UCSD-AML1 (cell line): ENCODE measurements at regions not wholly inside any gene's neighbourhood (a gene's known extent, or its start where the extent isn't known, plus 50 kb on each side); places are given as distances from the start of the nearest gene placed in this dataset.
"Not testable (repeated sequence)": the region's sequence is repeated elsewhere in the genome, so short reads cannot be mapped to it uniquely, and the experiment has no call there.

Source experiments
- DNase-seq: peaks from one replicate; lab custom pipeline; 2025; ENCODE audit not compliant: unreplicated experiment; lab: John Stamatoyannopoulos, UW

GRCh38 chr12:127450826-127451225, 816.1 kb upstream of the TMEM132C start:
- no peak for DNase-seq

DNA sequence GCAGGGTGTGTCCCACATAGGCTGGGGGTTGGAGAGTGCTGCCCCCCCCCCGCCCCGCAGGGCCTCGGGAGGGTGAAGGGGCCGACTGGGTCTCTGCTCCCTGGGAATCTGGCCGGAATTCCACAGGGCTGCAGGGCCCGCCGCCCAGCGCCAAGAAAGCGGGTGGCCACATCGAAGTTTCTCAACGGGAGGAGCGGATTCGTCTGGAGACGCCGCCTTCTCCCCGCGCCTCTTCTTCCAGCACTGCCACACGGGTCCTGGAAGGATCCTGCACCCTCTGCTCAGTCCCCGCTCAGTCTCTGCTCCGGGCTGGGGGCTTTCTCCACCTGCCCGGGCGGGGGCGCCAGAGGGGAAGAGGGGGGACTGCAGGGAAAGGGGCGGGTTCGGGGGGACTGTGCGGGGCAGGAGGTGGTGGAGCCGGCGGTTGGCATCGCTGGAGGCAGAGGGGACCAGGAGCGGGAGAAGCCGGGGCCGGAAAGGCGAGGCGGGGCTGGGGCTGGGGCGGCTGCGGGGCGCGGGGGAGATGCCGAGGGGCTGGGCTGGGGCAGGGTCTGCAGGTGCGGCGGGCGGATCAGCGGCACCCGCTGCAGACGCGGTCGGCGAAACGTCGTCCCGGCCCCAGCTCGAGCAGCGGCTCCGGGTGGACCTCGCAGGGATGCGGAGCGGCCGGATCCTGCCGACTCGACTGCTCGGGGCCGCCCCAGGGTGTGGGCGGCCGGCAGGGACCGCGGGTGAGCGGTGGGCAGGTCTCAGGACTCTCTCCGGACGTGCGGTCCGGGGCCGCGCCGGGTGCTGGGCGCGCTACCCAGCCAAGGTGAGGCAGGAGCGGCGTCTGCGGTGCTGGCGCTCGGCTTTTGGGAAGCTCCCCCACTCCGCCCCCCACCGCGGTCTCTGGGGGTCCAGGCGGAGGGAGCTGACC, 811.4 kb upstream of the TMEM132C start:
- no peak for DNase-seq

- no peak for DNase-seq
These were observed 809.2 kb upstream of the TMEM132C start for GRCh38 chr12:127457726-127458125.

DNA sequence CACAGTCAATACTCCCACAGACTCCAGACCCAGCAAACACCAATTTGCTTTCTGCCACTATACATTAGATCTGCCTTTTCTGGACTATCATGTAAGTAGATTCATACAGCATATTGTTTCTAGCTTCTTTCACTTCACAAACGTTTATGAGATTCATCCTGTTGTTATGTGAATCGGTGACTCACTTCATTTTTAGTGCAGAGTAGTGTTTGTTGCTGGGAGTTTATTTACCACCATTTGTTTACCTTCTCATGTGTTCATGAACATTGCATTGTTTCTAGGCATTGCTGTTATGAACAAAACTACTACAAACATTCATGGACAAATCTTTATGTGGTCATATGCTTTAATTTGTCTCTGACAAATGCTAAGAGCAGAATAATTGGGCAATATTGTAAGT, 807.8 kb upstream of the TMEM132C start:
- no peak for DNase-seq

DNA sequence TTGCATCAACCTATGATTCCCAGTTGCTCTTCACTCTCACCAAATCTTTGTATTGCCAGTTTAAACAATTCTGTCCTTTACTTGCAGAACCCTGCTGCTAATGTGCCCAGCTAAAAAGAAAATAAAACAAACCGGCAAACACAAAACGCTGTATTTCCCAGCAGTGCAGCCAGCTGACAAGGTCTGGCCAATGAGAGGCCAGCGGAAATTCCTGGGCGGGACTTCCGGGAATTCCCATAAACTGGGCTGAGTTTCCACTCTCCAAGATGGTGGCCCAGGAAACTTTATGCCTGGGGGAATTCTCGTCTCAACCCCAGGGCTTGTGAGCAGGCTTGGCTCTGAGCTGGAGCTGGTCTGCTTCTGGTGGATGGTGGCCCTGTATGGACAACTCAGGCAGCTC, 807.3 kb upstream of the TMEM132C start:
- DNase-seq = no peak

GRCh38 chr12:127463237-127463636, 803.7 kb upstream of the TMEM132C start:
- DNase-seq = no peak

- no peak for DNase-seq
These were observed 797.6 kb upstream of the TMEM132C start for GRCh38 chr12:127469331-127469730.

DNA sequence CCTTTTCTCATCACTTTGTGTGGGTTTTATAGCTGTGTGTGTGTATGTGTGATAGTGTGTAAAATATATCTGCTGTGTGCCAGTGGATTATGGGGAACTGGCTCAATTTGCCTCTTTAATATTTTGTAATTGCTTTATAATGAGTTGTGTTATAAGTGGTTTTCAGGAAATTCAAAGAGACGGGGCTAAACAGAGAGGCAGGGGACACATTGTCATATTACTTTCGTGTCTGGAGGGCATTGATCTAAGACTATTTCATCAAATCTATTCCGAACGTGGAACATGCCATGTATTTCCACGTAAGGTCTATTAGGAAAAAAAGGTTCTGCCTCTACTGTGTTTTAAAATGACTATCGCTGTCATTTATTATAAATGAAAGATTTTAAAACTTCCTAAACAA, 793.2 kb upstream of the TMEM132C start:
- no peak for DNase-seq

DNA sequence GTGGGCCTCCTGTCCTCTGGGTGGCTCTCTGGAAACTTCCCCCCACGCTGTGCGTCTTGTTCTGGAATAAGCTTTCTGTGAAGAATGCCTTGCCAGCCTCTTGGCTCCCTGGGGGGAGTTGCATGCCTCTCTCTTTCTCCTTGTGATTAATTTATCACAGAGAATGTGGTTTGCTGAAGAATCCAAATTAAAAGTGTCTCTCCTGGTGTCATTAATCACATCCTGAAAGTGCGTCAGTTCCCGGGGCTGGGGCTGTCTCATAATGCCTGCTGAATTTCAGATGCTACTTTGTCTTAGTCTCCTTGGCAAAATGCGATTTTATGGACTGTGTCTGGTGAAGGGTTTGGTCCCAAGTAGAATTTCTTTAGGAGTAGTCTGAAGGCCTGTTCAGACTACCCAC, 787.7 kb upstream of the TMEM132C start:
- no peak for DNase-seq

DNA sequence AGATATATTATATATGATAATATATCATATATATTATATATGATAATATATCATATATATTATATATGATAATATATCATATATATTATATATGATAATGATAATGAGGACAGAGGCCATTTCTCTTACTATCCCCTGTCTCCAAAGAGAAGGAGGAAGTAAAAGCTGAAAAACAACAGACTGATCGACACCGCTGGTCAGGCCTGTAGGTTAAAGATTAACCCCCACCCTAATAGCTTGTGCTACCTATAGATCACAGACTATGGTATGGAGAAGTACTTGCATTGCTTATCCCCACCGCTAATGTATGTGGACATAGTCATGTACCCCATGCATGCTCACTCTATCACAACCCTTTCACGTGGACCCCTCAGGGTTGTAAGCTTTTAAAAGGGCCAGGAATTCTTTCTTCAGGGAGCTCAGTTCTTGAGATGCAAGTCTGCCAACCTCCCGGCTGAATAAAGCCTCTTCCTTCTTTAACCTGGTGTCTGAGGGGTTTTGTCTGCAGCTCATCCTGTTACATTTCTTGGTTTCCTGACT, 786.1 kb upstream of the TMEM132C start:
- no peak for DNase-seq

DNA sequence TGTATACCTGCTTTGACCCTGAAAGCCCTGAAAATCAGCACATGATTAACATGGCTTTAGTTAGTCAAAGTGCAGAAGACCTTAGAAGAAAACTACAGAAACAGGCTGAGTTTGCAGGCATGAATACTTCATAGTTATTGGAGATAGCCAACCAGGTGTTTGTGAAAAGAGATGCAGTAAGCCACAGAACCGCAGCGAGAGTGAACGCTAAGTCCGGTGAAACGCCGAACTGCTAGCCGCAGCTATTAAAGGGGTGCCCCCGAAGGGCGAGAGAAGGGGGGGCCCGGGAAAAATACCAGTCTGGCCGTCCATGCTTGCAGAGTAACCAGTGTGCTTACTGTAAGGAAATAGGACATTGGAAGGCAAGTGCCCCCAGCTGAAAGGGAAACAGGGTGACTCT, 784.0 kb upstream of the TMEM132C start:
- no peak for DNase-seq

DNA sequence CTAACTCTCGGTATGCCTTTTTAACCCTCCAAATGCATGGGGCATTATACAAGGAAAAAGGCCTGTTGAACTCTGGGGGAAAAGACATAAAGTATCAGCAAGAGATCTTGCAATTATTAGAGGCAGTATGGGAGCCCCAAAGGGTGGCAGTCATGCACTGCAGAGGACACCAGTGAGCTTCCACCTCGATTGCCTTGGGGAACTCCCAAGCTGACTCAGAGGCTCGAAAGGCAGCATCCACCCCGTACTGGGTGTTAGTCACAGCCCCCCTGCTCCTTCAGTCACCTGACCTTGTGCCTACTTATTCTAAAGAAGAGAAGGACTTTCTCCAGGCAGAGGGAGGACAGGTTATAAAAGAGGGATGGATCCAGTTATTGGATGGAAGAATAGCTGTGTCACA, 781.4 kb upstream of the TMEM132C start:
- no peak for DNase-seq

DNA sequence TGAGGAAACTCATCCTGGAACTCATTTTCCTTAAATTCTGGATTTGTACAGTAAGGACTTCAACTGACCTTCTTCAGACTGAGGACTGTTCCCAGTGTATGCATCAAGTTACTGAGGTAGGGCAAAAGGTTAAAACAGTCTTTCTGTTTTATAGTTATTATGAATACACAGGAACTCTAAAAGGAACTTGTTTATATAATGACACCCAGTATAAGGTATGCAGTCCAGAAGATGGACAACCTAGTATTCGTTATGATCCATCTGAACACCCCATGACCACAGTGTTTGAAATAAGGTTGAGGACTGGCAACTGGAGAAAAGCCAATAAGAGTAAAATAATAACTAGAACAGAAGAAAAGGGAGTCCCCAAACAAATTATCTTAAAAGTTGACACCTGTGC, 779.9 kb upstream of the TMEM132C start:
- no peak for DNase-seq

- DNase-seq = no peak
These were observed 777.9 kb upstream of the TMEM132C start for GRCh38 chr12:127489061-127489460.

GRCh38 chr12:127494961-127495915, 771.7 kb upstream of the TMEM132C start:
- DNase-seq = no peak

- DNase-seq = no peak
These were observed 770.7 kb upstream of the TMEM132C start for GRCh38 chr12:127496255-127496654.

- no peak for DNase-seq
These were observed 766.4 kb upstream of the TMEM132C start for GRCh38 chr12:127500512-127501035.

- no peak for DNase-seq
These were observed 765.1 kb upstream of the TMEM132C start for GRCh38 chr12:127501916-127502315.

DNA sequence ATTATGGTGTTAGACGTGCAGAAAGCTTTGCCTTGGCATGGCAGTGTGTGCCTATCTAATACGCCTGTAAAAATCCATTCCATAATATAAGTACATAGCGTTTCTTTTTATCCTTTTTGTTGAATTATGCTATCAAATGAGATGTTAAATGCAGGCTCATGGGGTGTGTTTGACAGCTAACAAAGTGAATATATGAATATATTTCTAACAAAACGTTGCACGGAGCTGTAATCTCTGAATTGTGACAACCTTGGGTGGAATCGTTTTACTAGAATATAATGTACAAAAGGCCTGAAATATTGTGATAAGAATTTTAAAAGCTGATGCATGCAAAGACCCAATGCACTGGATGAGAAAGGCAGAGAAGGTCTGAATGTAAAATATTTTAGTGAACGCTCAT, 763.7 kb upstream of the TMEM132C start:
- no peak for DNase-seq

DNA sequence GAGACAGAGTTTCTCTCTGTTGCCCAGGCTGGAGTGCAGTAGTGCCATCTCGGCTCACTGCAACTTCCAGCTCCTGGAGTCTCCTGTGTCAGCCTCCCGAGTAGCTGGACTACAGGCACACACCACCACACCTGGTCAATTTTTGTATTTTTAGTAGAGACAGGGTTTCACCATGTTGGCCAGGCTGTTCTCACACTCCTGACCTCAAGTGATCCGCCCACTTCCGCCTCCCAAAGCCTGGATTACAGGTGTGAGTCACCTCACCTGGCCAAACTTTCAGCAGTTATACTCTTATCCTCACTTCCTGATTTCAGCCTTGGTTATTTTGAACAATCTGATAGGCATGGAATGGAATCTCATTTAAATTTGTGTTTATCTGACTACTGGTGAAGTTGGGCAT, 763.0 kb upstream of the TMEM132C start:
- not testable (repeated sequence) for DNase-seq

DNA sequence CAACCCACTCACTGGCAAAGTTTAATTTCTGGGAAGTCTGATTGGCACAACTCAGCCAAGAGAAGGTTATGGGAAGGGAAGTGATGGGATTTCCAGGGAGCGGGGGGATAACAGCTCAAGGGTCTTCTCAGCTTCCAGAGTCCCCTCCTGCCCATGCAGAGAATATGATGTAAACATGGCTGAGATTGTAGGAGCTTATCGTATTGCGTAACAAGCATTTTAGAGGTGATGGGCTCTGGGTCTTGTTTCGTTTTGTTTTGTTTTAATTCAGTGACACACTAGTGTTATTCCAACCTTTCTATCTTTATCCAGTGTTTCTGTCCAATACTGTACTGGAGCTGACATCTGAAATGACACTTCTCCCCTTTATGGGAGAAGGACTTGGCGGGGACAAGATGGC, 762.1 kb upstream of the TMEM132C start:
- no peak for DNase-seq
